ENCODE measurements at regions not wholly inside any gene's neighbourhood (a gene's known extent, or its start where the extent isn't known, plus 50 kb on each side); places are given as distances from the start of the nearest gene placed in this dataset.

GRCh38 chr6:155967322-155967721 lies 511.7 kb upstream of the NOX3 start:
- no peak for DNase-seq

GRCh38 chr6:155964544-155964943 lies 508.9 kb upstream of the NOX3 start:
- DNase-seq = no peak

GRCh38 chr6:155962276-155962675 lies 506.6 kb upstream of the NOX3 start:
- DNase-seq = no peak

GRCh38 chr6:155959898-155960495 lies 504.4 kb upstream of the NOX3 start:
- DNase-seq = no peak

GRCh38 chr6:155958550-155958949 lies 502.9 kb upstream of the NOX3 start:
- DNase-seq = no peak

- no peak for DNase-seq
Observed at GRCh38 chr6:155955038-155955437, 499.4 kb upstream of the NOX3 start.

GRCh38 chr6:155954149-155954548 lies 498.5 kb upstream of the NOX3 start:
- no peak for DNase-seq

GRCh38 chr6:155949256-155949655 lies 493.6 kb upstream of the NOX3 start:
- no peak for DNase-seq

GRCh38 chr6:155946860-155947259 lies 491.2 kb upstream of the NOX3 start:
- DNase-seq = no peak

GRCh38 chr6:155943635-155944034 lies 488.0 kb upstream of the NOX3 start:
- DNase-seq = no peak

- no peak for DNase-seq
Observed at GRCh38 chr6:155939253-155939652, 483.6 kb upstream of the NOX3 start.

GRCh38 chr6:155936551-155936950 lies 480.9 kb upstream of the NOX3 start:
- DNase-seq = no peak

GRCh38 chr6:155936127-155936526 lies 480.5 kb upstream of the NOX3 start:
- no peak for DNase-seq

- no peak for DNase-seq
Observed at GRCh38 chr6:155916846-155917624, 461.4 kb upstream of the NOX3 start.

GRCh38 chr6:155915651-155916050 lies 460.0 kb upstream of the NOX3 start:
- no peak for DNase-seq

- no peak for DNase-seq
Observed at GRCh38 chr6:155913816-155914215, 458.2 kb upstream of the NOX3 start.

GRCh38 chr6:155909710-155910109 lies 454.1 kb upstream of the NOX3 start:
- DNase-seq = no peak

- no peak for DNase-seq
Observed at GRCh38 chr6:155895641-155896040, 440.0 kb upstream of the NOX3 start.

- DNase-seq = no peak
Observed at GRCh38 chr6:155894758-155895157, 439.1 kb upstream of the NOX3 start.

GRCh38 chr6:155894262-155894661 lies 438.6 kb upstream of the NOX3 start:
- DNase-seq = no peak

- no peak for DNase-seq
Observed at GRCh38 chr6:155890409-155890808, 434.8 kb upstream of the NOX3 start.

GRCh38 chr6:155889410-155889809 lies 433.8 kb upstream of the NOX3 start:
- DNase-seq = no peak

GRCh38 chr6:155887421-155887820 lies 431.8 kb upstream of the NOX3 start:
- no peak for DNase-seq

GRCh38 chr6:155883741-155884140 lies 428.1 kb upstream of the NOX3 start:
- DNase-seq = no peak

GRCh38 chr6:155883334-155883731 lies 427.7 kb upstream of the NOX3 start:
- no peak for DNase-seq

Measured in activated CD4-positive, CD25-positive, alpha-beta regulatory T cell (primary cell).